Endodermal cell (in vitro differentiated cells): ENCODE measurements at regions not wholly inside any gene's neighbourhood (a gene's known extent, or its start where the extent isn't known, plus 50 kb on each side); places are given as distances from the start of the nearest gene placed in this dataset.
"Not testable (repeated sequence)": the region's sequence is repeated elsewhere in the genome, so short reads cannot be mapped to it uniquely, and the experiment has no call there.

Experiments
- DNase-seq: peaks from one replicate; pipeline ENCODE4 v3.0.0-alpha.2; 2017
- H3K27ac ChIP-seq: 2 replicates; pipeline ENCODE4 v1.5.1; 2013; ENCODE audit warnings: mild to moderate bottlenecking, low read depth, low read length, moderate library complexity
- H3K27me3 ChIP-seq: 2 replicates; pipeline ENCODE4 v1.6.1; 2013; ENCODE audit warnings: mild to moderate bottlenecking, low read length, moderate library complexity; ENCODE audit not compliant: insufficient read depth, control insufficient read depth, poor library complexity, severe bottlenecking
- H3K36me3 ChIP-seq: 2 replicates; pipeline ENCODE4 v1.7.0; 2013; ENCODE audit warnings: mild to moderate bottlenecking, low read length, moderate library complexity; ENCODE audit not compliant: control insufficient read depth, insufficient read depth
- H3K4me1 ChIP-seq: one replicate; pipeline ENCODE4 v1.7.0; 2013; ENCODE audit warnings: low read length; ENCODE audit not compliant: control insufficient read depth, insufficient read depth
- H3K4me3 ChIP-seq: 2 replicates; pipeline ENCODE4 v1.5.1; 2013; ENCODE audit warnings: mild to moderate bottlenecking, low read length, moderate library complexity
- H3K9ac ChIP-seq: 2 replicates; pipeline ENCODE4 v1.6.1; 2013; ENCODE audit warnings: mild to moderate bottlenecking, low read length, moderate library complexity; ENCODE audit not compliant: poor library complexity, severe bottlenecking; ENCODE audit errors: extremely low read depth
- H3K9me3 ChIP-seq: 2 replicates; pipeline ENCODE4 v1.6.1; 2013; ENCODE audit warnings: mild to moderate bottlenecking, low read length, moderate library complexity; ENCODE audit not compliant: control insufficient read depth
- H3K27ac Mint-ChIP-seq: 2 replicates; pipeline ENCODE4 v1.8.0; 2020; ENCODE audit warnings: mixed read lengths
- H3K27me3 Mint-ChIP-seq: 2 replicates; pipeline ENCODE4 v1.8.0; 2021; ENCODE audit warnings: mild to moderate bottlenecking, mixed read lengths; ENCODE audit not compliant: insufficient read depth
- H3K36me3 Mint-ChIP-seq: 2 replicates; pipeline ENCODE4 v1.8.0; 2020; ENCODE audit warnings: low read depth, mixed read lengths
- H3K4me1 Mint-ChIP-seq: 2 replicates; pipeline ENCODE4 v1.8.0; 2020; ENCODE audit warnings: mixed read lengths
- H3K4me3 Mint-ChIP-seq: 2 replicates; pipeline ENCODE4 v1.8.0; 2020; ENCODE audit warnings: mild to moderate bottlenecking, moderate library complexity, mixed read lengths
- H3K9me3 Mint-ChIP-seq: 2 replicates; pipeline ENCODE4 v1.8.0; 2020; ENCODE audit warnings: mild to moderate bottlenecking, mixed read lengths
- CTCF ChIP-seq: fragments of 200-600 bp; sonication (generic); conservative IDR thresholded peaks from 2 replicates; pipeline ENCODE4 v1.5.0; 2021; ENCODE audit warnings: antibody characterized with exemption, mild to moderate bottlenecking
- WGBS, 2 experiments: methylation state at CpG; one replicate each; pipeline versions ENCODE4 v1.1.5 to v1.1.7; 2013; ENCODE audit warnings: missing lambda C conversion rate in 2 of 2, mixed read lengths in 1 of 2; ENCODE audit not compliant: insufficient coverage in 1 of 2, insufficient read length in 1 of 2; 5-methylcytosine and 5-hydroxymethylcytosine counted together

GRCh38 chr10:36416513-36416912, 708.9 kb upstream of the ANKRD30A start:
- H3K4me1 Mint-ChIP-seq = no peaks in the 10 kb centered on the region
- no peak overlapping the region for H3K9ac ChIP-seq
- no peak for DNase-seq
- H3K36me3 Mint-ChIP-seq = no peaks in the 10 kb centered on the region
- H3K27me3 ChIP-seq = no peaks in the 10 kb centered on the region
- no peak overlapping the region for H3K27ac Mint-ChIP-seq
- TF ChIP-seq CTCF = no peak
- no peaks in the 10 kb centered on the region for H3K4me1 ChIP-seq
- no peak overlapping the region for H3K4me3 ChIP-seq
- H3K36me3 ChIP-seq = no peaks in the 10 kb centered on the region
- H3K9me3 Mint-ChIP-seq = peaks cover 10% of the 10 kb centered on the region
- H3K9me3 ChIP-seq = peaks cover 10% of the 10 kb centered on the region
- H3K27me3 Mint-ChIP-seq = no peaks in the 10 kb centered on the region
- WGBS, 2 experiments = 88 to 89% methylated on average over 1 of the region's 1 CpG
- H3K4me3 Mint-ChIP-seq = no peak overlapping the region
- H3K27ac ChIP-seq = no peak overlapping the region

- H3K4me1 Mint-ChIP-seq = no peaks in the 10 kb centered on the region
These were observed 712.5 kb upstream of the ANKRD30A start for GRCh38 chr10:36412942-36413341.

GRCh38 chr10:36400238-36400637, 725.2 kb upstream of the ANKRD30A start:
- not testable (repeated sequence) for H3K36me3 Mint-ChIP-seq, H3K27ac ChIP-seq
- 94% methylated on average over 5 of the region's 8 CpGs; no CpG with 5 or more reads in 1 of the 2 experiments for WGBS, 2 experiments

More at GRCh38 chr10:36412942-36413341, 712.5 kb upstream of the ANKRD30A start:
- Histone ChIP-seq H3K9ac (no peak overlapping the region), H3K36me3 (no peaks in the 10 kb centered on the region), H3K4me1 (no peaks in the 10 kb centered on the region), H3K27ac (no peak overlapping the region), H3K4me3 (no peak overlapping the region), H3K9me3 (peaks cover 10% of the 10 kb centered on the region), H3K27me3 (no peaks in the 10 kb centered on the region)
- Mint-ChIP-seq H3K9me3 (peaks cover 10% of the 10 kb centered on the region), H3K27ac (no peak overlapping the region), H3K36me3 (no peaks in the 10 kb centered on the region), H3K27me3 (no peaks in the 10 kb centered on the region), H3K4me3 (no peak overlapping the region)
- 80 to 100% methylated on average over 1 of the region's 1 CpG for WGBS, 2 experiments
- DNase-seq = no peak
- no peak for TF ChIP-seq CTCF

GRCh38 chr10:36393801-36394200, 731.6 kb upstream of the ANKRD30A start:
- DNase-seq = no peak
- Histone ChIP-seq H3K4me3 (no peak overlapping the region), H3K9ac (no peak overlapping the region), H3K27me3 (no peaks in the 10 kb centered on the region), H3K9me3 (no peaks in the 10 kb centered on the region), H3K36me3 (no peaks in the 10 kb centered on the region), H3K27ac (no peak overlapping the region), H3K4me1 (no peaks in the 10 kb centered on the region)
- H3K4me1 Mint-ChIP-seq = no peaks in the 10 kb centered on the region
- H3K27me3 Mint-ChIP-seq = no peaks in the 10 kb centered on the region
- H3K27ac Mint-ChIP-seq = no peak overlapping the region
- H3K36me3 Mint-ChIP-seq = no peaks in the 10 kb centered on the region
- no peaks in the 10 kb centered on the region for H3K9me3 Mint-ChIP-seq
- no peak overlapping the region for H3K4me3 Mint-ChIP-seq
- TF ChIP-seq CTCF = no peak
- 93% methylated on average over 3 of the region's 3 CpGs for WGBS, 2 experiments

More at GRCh38 chr10:36400238-36400637, 725.2 kb upstream of the ANKRD30A start:
- not testable (repeated sequence) for H3K27ac Mint-ChIP-seq, H3K36me3 ChIP-seq, H3K9me3 ChIP-seq, H3K4me1 ChIP-seq, H3K27me3 Mint-ChIP-seq, H3K4me1 Mint-ChIP-seq, H3K27me3 ChIP-seq, H3K9ac ChIP-seq, DNase-seq, H3K4me3 ChIP-seq, H3K4me3 Mint-ChIP-seq
- peaks cover 16% of the 10 kb centered on the region for H3K9me3 Mint-ChIP-seq
